B cell (primary cell): ENCODE measurements at regions not wholly inside any gene's neighbourhood (a gene's known extent, or its start where the extent isn't known, plus 50 kb on each side); places are given as distances from the start of the nearest gene placed in this dataset.

Source experiments
- EZH2 ChIP-seq: IDR thresholded peaks from 2 replicates; pipeline ENCODE4 v1.6.1; 2012; ENCODE audit warnings: borderline replicate concordance, low read depth, mild to moderate bottlenecking, moderate library complexity, low read length; ENCODE audit not compliant: insufficient read depth, poor library complexity, severe bottlenecking
- TF ChIP-seq, protein P1 (sequence below): fragments of 200-600 bp; IDR thresholded peaks from one replicate; pipeline ENCODE4 v1.8.0; 2022; ENCODE audit warnings: antibody characterized with exemption, mild to moderate bottlenecking

DNA sequence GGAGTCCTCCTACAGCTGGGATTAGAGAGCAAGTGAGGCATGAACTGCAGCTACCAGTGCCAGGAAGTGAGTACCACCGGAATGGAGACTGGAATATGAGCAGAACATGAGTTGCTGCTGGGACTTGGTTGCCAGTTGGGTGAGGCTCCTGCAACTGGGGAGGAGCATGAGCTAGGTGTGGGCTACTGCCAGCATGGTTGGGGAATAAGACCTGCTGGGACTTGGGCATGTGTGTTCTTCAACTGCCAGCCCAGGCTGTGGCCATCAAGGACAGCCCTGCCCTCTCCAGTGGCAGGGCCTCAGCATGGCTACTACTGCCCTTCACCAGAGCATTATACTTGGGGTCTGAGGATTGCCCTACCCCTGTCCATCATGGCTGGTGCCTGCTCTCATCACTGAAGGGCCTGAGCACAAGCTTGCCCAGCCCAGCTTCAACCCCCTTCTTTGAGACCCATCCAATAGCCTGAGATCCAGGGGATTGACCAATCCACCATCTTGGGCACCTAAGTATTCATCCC, 665.0 kb downstream of the ELAVL2 start:
- TF ChIP-seq, protein P1, sequence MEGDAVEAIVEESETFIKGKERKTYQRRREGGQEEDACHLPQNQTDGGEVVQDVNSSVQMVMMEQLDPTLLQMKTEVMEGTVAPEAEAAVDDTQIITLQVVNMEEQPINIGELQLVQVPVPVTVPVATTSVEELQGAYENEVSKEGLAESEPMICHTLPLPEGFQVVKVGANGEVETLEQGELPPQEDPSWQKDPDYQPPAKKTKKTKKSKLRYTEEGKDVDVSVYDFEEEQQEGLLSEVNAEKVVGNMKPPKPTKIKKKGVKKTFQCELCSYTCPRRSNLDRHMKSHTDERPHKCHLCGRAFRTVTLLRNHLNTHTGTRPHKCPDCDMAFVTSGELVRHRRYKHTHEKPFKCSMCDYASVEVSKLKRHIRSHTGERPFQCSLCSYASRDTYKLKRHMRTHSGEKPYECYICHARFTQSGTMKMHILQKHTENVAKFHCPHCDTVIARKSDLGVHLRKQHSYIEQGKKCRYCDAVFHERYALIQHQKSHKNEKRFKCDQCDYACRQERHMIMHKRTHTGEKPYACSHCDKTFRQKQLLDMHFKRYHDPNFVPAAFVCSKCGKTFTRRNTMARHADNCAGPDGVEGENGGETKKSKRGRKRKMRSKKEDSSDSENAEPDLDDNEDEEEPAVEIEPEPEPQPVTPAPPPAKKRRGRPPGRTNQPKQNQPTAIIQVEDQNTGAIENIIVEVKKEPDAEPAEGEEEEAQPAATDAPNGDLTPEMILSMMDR: no peak
- no peak for TF ChIP-seq EZH2
